PC-3 (cell line): ENCODE measurements at regions not wholly inside any gene's neighbourhood (a gene's known extent, or its start where the extent isn't known, plus 50 kb on each side); places are given as distances from the start of the nearest gene placed in this dataset.

Source experiments
- ATAC-seq: fragments of 200-7000 bp; cut with Tn5 transposase; 2 replicates; pipeline ENCODE4 v1.9.1; 2020; ENCODE audit warnings: mild to moderate bottlenecking, moderate library complexity
- BruUV-seq: library from RNA; stranded (reverse); fragments of 400-500 nt; replicated peaks from 2 replicates; lab custom pipeline; 2021; lab: Mats Ljungman, UMichigan
- CTCF ChIA-PET: fragments of 300-600 bp; sonication (Branson Sonifier 250); formaldehyde crosslinking; loops from one replicate; lab custom pipeline; 2022; ENCODE audit warnings: antibody characterized with exemption; lab: Charles Lee
- POLR2A ChIA-PET: fragments of 300-600 bp; sonication (Branson Sonifier 250); formaldehyde crosslinking; loops from one replicate; lab custom pipeline; 2022; ENCODE audit warnings: antibody characterized with exemption; ENCODE audit not compliant: unreplicated experiment; lab: Charles Lee
- DNase-seq: peaks from one replicate; pipeline ENCODE4 v3.0.0-alpha.2; 2015
- H2AFZ ChIP-seq: fragments of 300-600 bp; sonication (generic); 2 replicates; pipeline ENCODE4 v1.6.0; 2016; ENCODE audit warnings: antibody characterized with exemption, low read length
- H3F3A ChIP-seq: fragments of 300-600 bp; sonication (generic); one replicate; pipeline ENCODE4 v1.6.0; 2017; ENCODE audit warnings: antibody characterized with exemption, low read length, control low read depth, mild to moderate bottlenecking; ENCODE audit not compliant: unreplicated experiment
- H3K27ac ChIP-seq: fragments of 300-600 bp; sonication (generic); 2 replicates; pipeline ENCODE4 v1.5.1; 2016; ENCODE audit warnings: mild to moderate bottlenecking, low read length
- H3K27me3 ChIP-seq: fragments of 300-600 bp; sonication (generic); 2 replicates; pipeline ENCODE4 v1.6.1; 2016; ENCODE audit warnings: low read length, mixed read lengths
- H3K36me3 ChIP-seq: fragments of 300-600 bp; sonication (generic); 2 replicates; pipeline ENCODE4 v1.6.1; 2016; ENCODE audit warnings: low read depth, mixed run types, low read length, mixed read lengths
- H3K4me1 ChIP-seq: fragments of 300-600 bp; sonication (generic); 2 replicates; pipeline ENCODE4 v1.5.1; 2016; ENCODE audit warnings: low read length; ENCODE audit not compliant: insufficient read depth
- H3K4me2 ChIP-seq: fragments of 300-600 bp; sonication (generic); 2 replicates; pipeline ENCODE4 v1.6.0; 2016; ENCODE audit warnings: low read length
- H3K4me3 ChIP-seq: fragments of 300-600 bp; sonication (generic); 2 replicates; pipeline ENCODE4 v1.5.1; 2016; ENCODE audit warnings: mild to moderate bottlenecking, low read length, mixed read lengths
- H3K79me2 ChIP-seq: fragments of 300-600 bp; sonication (generic); 2 replicates; pipeline ENCODE4 v1.6.1; 2017; ENCODE audit warnings: low read length, mixed read lengths
- H3K9ac ChIP-seq: fragments of 300-600 bp; sonication (generic); 2 replicates; pipeline ENCODE4 v1.6.0; 2016; ENCODE audit warnings: mild to moderate bottlenecking, low read length
- H3K9me2 ChIP-seq: fragments of 300-600 bp; sonication (generic); replicated peaks from 2 replicates; pipeline ENCODE4 v1.6.1; 2016; ENCODE audit warnings: mixed run types, low read length, mixed read lengths
- H3K9me3 ChIP-seq: fragments of 300-600 bp; sonication (generic); 2 replicates; pipeline ENCODE4 v1.6.1; 2016; ENCODE audit warnings: low read length, mixed read lengths
- H4K20me1 ChIP-seq: fragments of 300-600 bp; sonication (generic); 2 replicates; pipeline ENCODE4 v1.6.1; 2016; ENCODE audit warnings: low read length, mixed read lengths
- EZH2 ChIP-seq: fragments of 300-600 bp; sonication (generic); IDR thresholded peaks from one replicate; pipeline ENCODE4 v1.6.1; 2017; ENCODE audit warnings: antibody characterized with exemption, mild to moderate bottlenecking, low read length; ENCODE audit not compliant: unreplicated experiment
- EZH2phosphoT487 ChIP-seq: fragments of 300-600 bp; sonication (generic); IDR thresholded peaks from 2 replicates; pipeline ENCODE4 v1.6.1; 2018; ENCODE audit warnings: mild to moderate bottlenecking, antibody characterized with exemption, low read length, borderline replicate concordance
- intact Hi-C: fragments of 100-400 bp; cut with micrococcal nuclease; formaldehyde crosslinking; loops from 2 replicates; pipeline ENCODE4 v1.9.0; 2023
- TF ChIP-seq, protein P1 (sequence below): fragments of 300-600 bp; sonication (generic); conservative IDR thresholded peaks from 2 replicates; pipeline ENCODE4 v1.5.1; 2017; ENCODE audit warnings: antibody characterized with exemption, low read depth, mild to moderate bottlenecking, low read length

DNA sequence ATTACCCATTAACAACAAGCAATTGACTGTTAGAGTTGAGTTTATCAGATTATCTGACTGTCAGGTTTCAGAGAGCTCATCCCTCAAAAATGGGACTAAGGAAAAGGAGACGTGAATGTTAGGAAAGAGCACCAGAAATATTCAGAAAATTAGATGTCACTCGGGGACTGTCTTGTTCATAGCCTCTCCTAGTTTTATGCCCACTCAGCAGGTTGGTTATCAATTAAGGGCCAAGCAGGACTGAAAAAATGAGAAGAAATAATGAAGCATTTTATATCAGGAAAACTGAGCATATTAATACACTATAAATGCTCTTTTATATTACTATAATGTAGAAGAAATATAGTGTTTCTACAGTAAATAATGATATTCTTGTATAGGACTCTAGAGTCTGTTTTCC, 188.1 kb upstream of the NRXN1 start:
- intact Hi-C loops: no loop called here
- Histone ChIP-seq H3K9me3 (0 out of 2 replicates have a peak, but pooled peaks cover 5% of the 10 kb centered on the region), H3K27me3 (no peaks in the 10 kb centered on the region), H3K36me3 (no peaks in the 10 kb centered on the region), H4K20me1 (no peaks in the 10 kb centered on the region), H3K4me3 (no peak overlapping the region), H3K27ac (no peak overlapping the region), H3K9me2 (no peaks in the 10 kb centered on the region), H3F3A (no peaks in the 10 kb centered on the region), H3K79me2 (no peaks in the 10 kb centered on the region), H3K9ac (no peak overlapping the region), H3K4me2 (no peak overlapping the region), H2AFZ (no peak overlapping the region), H3K4me1 (no peaks in the 10 kb centered on the region)
- POLR2A ChIA-PET: no interaction called here
- CTCF ChIA-PET: no interaction called here
- no peak for TF ChIP-seq EZH2
- TF ChIP-seq EZH2phosphoT487: no peak
- TF ChIP-seq, protein P1, sequence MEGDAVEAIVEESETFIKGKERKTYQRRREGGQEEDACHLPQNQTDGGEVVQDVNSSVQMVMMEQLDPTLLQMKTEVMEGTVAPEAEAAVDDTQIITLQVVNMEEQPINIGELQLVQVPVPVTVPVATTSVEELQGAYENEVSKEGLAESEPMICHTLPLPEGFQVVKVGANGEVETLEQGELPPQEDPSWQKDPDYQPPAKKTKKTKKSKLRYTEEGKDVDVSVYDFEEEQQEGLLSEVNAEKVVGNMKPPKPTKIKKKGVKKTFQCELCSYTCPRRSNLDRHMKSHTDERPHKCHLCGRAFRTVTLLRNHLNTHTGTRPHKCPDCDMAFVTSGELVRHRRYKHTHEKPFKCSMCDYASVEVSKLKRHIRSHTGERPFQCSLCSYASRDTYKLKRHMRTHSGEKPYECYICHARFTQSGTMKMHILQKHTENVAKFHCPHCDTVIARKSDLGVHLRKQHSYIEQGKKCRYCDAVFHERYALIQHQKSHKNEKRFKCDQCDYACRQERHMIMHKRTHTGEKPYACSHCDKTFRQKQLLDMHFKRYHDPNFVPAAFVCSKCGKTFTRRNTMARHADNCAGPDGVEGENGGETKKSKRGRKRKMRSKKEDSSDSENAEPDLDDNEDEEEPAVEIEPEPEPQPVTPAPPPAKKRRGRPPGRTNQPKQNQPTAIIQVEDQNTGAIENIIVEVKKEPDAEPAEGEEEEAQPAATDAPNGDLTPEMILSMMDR: no peak
- no TSS peak for BruUV-seq
- ATAC-seq: no peak
- DNase-seq: no peak

DNA sequence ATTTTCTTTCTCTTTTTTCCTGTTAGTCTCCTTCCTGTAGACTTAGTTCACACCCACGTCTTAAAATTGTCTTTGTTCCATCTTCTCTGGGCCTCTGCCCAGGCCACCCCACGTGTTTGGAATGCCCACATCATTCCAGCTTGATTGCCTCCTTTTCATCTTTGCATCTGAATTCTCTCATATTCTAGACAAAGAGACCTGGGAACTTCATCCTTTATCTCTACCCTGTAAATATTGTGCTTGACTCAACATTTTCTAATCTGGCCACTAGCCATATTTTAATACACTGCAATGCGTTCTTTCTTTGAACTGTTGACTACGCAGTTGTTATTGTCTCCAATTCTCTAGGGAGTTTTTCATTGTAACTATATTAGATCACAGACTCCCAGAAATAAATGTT, 187.5 kb upstream of the NRXN1 start:
- H3K27ac ChIP-seq: no peak overlapping the region
- H3K9me2 ChIP-seq: no peaks in the 10 kb centered on the region
- H3K4me2 ChIP-seq: no peak overlapping the region
- no peak overlapping the region for H3K9ac ChIP-seq
- no peaks in the 10 kb centered on the region for H4K20me1 ChIP-seq
- no peaks in the 10 kb centered on the region for H3K79me2 ChIP-seq
- intact Hi-C loops: no loop called here
- DNase-seq: peak; percentile 40
- TF ChIP-seq EZH2 (no peak), EZH2phosphoT487 (no peak)
- TF ChIP-seq, protein P1: no peak
- 0 out of 2 replicates have a peak, but pooled peaks cover 5% of the 10 kb centered on the region for H3K9me3 ChIP-seq
- POLR2A ChIA-PET: no interaction called here
- no peaks in the 10 kb centered on the region for H3F3A ChIP-seq
- H3K27me3 ChIP-seq: no peaks in the 10 kb centered on the region
- no TSS peak for BruUV-seq
- no peaks in the 10 kb centered on the region for H3K36me3 ChIP-seq
- no peak; the same call in 1 of the 2 replicates for ATAC-seq
- CTCF ChIA-PET: no interaction called here
- no peak overlapping the region for H3K4me3 ChIP-seq
- H3K4me1 ChIP-seq: no peaks in the 10 kb centered on the region
- H2AFZ ChIP-seq: no peak overlapping the region

DNA sequence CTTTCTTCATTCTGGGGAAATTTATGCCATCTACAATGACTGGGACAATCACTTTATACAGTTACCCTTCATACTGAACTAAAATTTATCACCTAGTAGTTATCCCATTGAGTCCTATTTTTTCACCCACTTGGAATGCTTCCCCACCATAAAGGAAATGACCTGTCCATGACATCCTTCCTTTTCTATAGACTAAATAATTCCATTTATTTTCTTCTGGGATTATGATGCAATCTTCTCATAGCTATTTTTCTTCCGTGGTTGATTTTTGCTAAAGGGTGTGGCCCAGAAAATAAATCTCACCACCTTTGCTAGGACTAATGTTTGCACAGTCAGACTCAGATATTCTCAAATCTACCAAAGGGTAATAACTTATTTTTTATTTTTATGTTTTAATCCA, 186.1 kb upstream of the NRXN1 start:
- BruUV-seq: no TSS peak
- DNase-seq (peak; percentile 10), ATAC-seq (no peak)
- Histone ChIP-seq H3K4me2 (no peak overlapping the region), H3K9me3 (0 out of 2 replicates have a peak, but pooled peaks cover 5% of the 10 kb centered on the region), H3K36me3 (no peaks in the 10 kb centered on the region), H3K27me3 (no peaks in the 10 kb centered on the region), H3K79me2 (no peaks in the 10 kb centered on the region), H3K9me2 (no peaks in the 10 kb centered on the region), H3K9ac (no peak overlapping the region), H3K4me3 (no peak overlapping the region), H3F3A (no peaks in the 10 kb centered on the region), H3K4me1 (no peaks in the 10 kb centered on the region), H2AFZ (no peak overlapping the region), H4K20me1 (no peaks in the 10 kb centered on the region), H3K27ac (no peak overlapping the region)
- CTCF ChIA-PET: no interaction called here
- POLR2A ChIA-PET: no interaction called here
- intact Hi-C loops: no loop called here
- TF ChIP-seq, protein P1: no peak
- TF ChIP-seq EZH2phosphoT487 (no peak), EZH2 (no peak)
